WERI-Rb-1 (cell line): ENCODE measurements at regions not wholly inside any gene's neighbourhood (a gene's known extent, or its start where the extent isn't known, plus 50 kb on each side); places are given as distances from the start of the nearest gene placed in this dataset.
"Not testable (repeated sequence)": the region's sequence is repeated elsewhere in the genome, so short reads cannot be mapped to it uniquely, and the experiment has no call there.

Source experiments
- DNase-seq: peaks from one replicate; pipeline ENCODE4 v3.0.0-alpha.2; 2020
- H3K27ac ChIP-seq: fragments of 250-450 bp; sonication (Bioruptor Pico); 2 replicates; pipeline ENCODE4 v1.5.1; 2020; ENCODE audit warnings: mild to moderate bottlenecking, moderate library complexity
- H3K27me3 ChIP-seq: fragments of 250-450 bp; sonication (Bioruptor Pico); 2 replicates; pipeline ENCODE4 v1.5.1; 2021; ENCODE audit warnings: mild to moderate bottlenecking, low read depth, moderate library complexity; ENCODE audit not compliant: insufficient read depth, severe bottlenecking
- H3K36me3 ChIP-seq: fragments of 250-450 bp; sonication (Bioruptor Pico); 2 replicates; pipeline ENCODE4 v1.5.1; 2020; ENCODE audit warnings: mild to moderate bottlenecking, moderate library complexity
- H3K4me3 ChIP-seq: 2 replicates; pipeline ENCODE4 v1.5.1; 2011; ENCODE audit warnings: low read depth, mild to moderate bottlenecking, control low read depth, low read length
- H3K9me3 ChIP-seq: fragments of 250-450 bp; sonication (Bioruptor Pico); 2 replicates; pipeline ENCODE4 v1.5.1; 2021; ENCODE audit warnings: mild to moderate bottlenecking, moderate library complexity; ENCODE audit not compliant: severe bottlenecking
- TF ChIP-seq, protein P1 (sequence below): IDR thresholded peaks from 2 replicates; pipeline ENCODE4 v1.5.1; 2011; ENCODE audit warnings: low read depth, mild to moderate bottlenecking, control low read depth, inconsistent platforms, low read length

DNA sequence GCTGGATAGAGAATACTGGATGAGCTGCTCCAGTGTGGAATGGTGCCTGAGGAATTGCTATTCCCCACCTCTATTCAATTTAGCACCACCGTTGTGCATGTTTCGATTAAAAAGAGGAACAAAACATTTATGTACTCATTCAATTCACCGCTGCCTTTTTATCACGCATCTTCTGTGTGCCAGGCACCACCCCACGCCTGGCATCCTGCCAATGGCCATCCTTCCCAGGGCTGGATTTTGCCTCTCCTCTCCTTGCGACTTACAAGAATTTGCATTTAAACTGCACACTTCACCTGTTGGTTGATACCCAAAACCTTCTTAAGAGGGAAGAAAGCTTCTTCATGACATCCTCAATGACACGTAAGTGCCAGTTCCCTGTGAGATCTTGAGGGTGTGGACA lies 110.2 kb upstream of the DPP6 start:
- Histone ChIP-seq H3K27me3 (peaks cover 87% of the 10 kb centered on the region), H3K4me3 (no peak overlapping the region), H3K27ac (no peak overlapping the region), H3K36me3 (no peaks in the 10 kb centered on the region), H3K9me3 (no peaks in the 10 kb centered on the region)
- TF ChIP-seq, protein P1, sequence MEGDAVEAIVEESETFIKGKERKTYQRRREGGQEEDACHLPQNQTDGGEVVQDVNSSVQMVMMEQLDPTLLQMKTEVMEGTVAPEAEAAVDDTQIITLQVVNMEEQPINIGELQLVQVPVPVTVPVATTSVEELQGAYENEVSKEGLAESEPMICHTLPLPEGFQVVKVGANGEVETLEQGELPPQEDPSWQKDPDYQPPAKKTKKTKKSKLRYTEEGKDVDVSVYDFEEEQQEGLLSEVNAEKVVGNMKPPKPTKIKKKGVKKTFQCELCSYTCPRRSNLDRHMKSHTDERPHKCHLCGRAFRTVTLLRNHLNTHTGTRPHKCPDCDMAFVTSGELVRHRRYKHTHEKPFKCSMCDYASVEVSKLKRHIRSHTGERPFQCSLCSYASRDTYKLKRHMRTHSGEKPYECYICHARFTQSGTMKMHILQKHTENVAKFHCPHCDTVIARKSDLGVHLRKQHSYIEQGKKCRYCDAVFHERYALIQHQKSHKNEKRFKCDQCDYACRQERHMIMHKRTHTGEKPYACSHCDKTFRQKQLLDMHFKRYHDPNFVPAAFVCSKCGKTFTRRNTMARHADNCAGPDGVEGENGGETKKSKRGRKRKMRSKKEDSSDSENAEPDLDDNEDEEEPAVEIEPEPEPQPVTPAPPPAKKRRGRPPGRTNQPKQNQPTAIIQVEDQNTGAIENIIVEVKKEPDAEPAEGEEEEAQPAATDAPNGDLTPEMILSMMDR: no peak
- DNase-seq: no peak

DNA sequence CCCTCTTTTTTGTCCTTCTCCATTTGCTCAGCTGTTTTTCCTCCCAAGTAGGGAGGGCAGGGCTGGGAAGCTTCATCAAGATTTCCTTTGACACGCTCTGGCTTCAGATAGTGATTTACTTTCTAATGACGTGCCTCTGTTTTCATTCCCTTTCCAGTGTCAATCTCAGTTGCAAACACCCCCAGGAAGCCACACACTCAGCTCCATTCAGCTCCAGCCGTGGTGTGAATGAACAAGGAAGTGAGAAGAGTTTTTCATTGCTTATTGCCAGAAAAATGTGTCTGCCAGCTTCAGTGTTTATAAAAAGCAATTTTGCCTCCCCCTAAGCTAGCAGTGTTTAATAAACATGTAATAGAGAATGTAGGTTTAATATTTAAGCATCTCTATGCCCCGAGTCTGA lies 108.7 kb upstream of the DPP6 start:
- Histone ChIP-seq H3K9me3 (no peaks in the 10 kb centered on the region), H3K27me3 (peaks cover 91% of the 10 kb centered on the region), H3K27ac (no peak overlapping the region), H3K4me3 (no peak overlapping the region), H3K36me3 (no peaks in the 10 kb centered on the region)
- no peak for DNase-seq
- TF ChIP-seq, protein P1: no peak

DNA sequence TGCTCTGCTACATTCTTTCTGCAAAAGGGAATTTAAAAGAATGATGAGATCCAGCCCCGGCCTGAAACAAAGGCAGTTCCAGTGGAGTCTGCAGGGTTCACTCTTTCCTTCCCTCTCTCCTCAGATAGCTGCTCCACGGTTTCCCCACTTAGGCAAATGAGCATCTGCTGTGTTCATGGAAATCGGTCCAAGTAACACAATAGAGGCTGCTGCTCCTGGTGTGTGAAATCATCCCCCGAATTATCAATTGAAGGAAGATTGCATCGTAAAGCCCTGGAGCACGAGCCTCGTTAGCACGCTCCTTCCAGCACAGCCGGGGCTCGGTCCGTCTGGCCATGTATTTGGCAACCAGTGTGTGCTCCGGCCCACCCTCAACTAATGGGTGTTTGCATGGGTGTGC lies 108.3 kb upstream of the DPP6 start:
- Histone ChIP-seq H3K4me3 (no peak overlapping the region), H3K27me3 (peaks cover 91% of the 10 kb centered on the region), H3K9me3 (no peaks in the 10 kb centered on the region), H3K36me3 (no peaks in the 10 kb centered on the region), H3K27ac (no peak overlapping the region)
- no peak for DNase-seq
- TF ChIP-seq, protein P1: no peak

DNA sequence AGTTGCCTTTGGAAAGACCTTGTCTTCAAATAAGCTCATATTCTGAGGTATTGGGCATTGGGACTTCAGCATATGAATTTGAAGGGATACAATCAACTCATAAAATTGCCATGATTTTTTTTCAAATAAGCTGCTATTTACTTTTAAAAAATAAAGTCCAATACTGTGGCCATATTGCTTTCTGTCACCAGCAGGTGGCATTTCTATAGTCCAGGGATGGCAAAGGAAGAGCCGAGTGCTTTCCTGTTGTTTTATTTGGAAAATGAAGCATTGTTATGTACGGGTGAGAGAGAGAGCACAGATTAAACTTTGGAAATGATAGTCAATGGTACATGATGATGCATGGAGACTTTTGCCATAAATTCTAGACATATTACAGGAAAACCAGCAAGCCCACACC lies 104.1 kb upstream of the DPP6 start:
- Histone ChIP-seq H3K9me3 (no peaks in the 10 kb centered on the region), H3K27me3 (peaks cover 88% of the 10 kb centered on the region)
- no peak for DNase-seq

DNA sequence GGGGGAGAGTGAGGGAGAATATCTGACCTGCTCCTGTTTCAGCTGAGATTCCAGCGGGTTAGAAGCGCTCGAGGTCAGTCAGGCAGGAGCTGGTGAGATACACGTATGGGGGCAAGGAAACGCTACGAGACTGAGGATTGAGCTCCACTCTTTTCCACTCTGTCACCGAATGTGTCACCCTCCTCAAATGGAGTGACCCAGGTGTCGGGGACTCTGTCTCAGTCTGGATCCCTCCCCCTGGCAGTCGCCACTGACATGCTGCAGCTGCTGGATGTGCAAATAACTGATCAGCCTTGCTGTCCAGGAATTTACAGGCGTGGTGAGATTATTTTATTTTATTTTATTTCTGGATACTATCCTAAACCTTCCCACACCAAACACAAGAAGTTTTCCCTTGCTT lies 100.9 kb upstream of the DPP6 start:
- TF ChIP-seq, protein P1: no peak
- Histone ChIP-seq H3K36me3 (no peaks in the 10 kb centered on the region), H3K4me3 (no peak overlapping the region), H3K9me3 (no peaks in the 10 kb centered on the region), H3K27me3 (peaks cover 90% of the 10 kb centered on the region), H3K27ac (no peak overlapping the region)
- DNase-seq: no peak

More for the DNA sequence above, 104.1 kb upstream of the DPP6 start:
- Histone ChIP-seq H3K27ac (no peak overlapping the region), H3K4me3 (no peak overlapping the region), H3K36me3 (no peaks in the 10 kb centered on the region)
- TF ChIP-seq, protein P1: no peak

DNA sequence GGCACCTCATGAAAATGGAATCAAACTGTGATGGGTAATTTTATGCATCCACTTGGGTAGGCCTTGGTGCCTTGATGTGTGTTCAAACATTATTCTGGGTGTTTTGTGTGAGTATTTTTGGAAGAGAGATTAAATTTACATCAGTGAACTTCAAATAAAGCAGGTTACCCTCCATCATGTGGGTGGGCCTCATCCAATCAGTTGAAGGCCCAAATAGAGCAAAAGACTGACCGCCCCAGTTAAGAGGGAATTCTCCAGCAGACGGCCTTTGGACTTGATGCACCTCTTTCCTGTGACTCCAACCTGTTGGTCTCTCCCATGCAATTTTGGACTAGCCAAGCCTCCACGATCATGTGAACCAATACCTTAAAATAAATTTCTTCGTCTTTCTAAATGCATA lies 97.7 kb upstream of the DPP6 start:
- H3K9me3 ChIP-seq: no peaks in the 10 kb centered on the region
- DNase-seq: no peak
- H3K36me3 ChIP-seq: no peaks in the 10 kb centered on the region
- TF ChIP-seq, protein P1: no peak
- peaks cover 74% of the 10 kb centered on the region for H3K27me3 ChIP-seq
- no peak overlapping the region for H3K27ac ChIP-seq
- H3K4me3 ChIP-seq: no peak overlapping the region

DNA sequence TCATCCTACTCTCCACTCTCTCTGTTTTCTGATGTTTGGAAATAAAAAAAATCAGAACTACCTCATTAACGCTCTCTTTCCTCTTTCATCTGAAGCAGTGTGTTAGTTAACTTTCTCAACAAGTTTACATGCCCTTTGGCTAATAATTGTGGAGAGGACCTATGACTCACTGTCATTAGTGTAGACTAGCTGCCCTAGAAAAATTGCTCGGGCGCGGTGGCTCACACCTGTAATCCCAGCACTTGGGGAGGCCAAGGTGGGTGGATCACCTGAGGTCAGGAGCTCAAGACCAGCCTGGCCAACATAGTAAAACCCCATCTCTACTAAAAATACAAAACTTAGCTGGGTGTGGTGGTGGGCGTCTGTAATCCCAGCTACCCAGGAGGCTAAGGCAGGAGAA lies 94.5 kb upstream of the DPP6 start:
- H3K36me3 ChIP-seq, H3K9me3 ChIP-seq, H3K4me3 ChIP-seq, H3K27ac ChIP-seq, DNase-seq: not testable (repeated sequence)
- peaks cover 48% of the 10 kb centered on the region for H3K27me3 ChIP-seq

DNA sequence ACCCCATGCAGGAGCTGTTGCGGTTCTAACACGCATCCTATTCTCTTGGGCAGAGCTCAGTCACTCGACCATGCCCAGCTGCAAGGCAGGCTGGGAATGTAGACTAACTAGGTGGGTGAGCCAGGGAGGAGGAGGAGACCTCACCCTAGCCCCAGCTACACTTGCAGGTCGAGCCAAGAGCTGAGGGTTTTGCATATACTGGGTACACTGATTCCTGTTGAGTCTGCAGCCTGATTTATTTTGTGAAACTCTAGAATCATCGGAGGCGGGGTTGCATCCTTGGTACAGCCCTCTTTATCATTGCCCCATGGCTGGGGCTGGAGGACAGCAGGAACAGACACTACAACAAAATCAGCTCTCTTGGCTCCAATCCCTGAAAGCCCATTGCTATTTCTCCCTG lies 93.8 kb upstream of the DPP6 start:
- H3K4me3 ChIP-seq: not testable (repeated sequence)

DNA sequence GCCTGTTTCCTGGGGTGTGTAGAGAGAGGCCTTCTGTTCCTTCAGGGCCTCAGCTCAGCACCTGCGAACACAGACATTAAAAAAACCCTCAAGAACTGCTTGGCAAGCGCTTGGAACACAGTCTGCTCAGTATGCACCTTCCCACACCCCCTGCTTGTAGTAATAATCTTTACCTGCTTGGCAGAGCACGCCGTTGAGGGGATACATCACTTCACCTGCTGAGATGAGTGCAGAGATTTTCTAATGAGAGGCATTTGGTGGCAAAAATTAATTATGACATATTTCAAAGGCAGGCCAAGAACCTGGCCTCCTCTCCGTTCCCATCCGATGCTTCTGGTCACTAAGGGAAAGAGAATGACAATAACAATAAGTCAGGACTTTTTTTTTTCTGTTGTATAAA lies 93.4 kb upstream of the DPP6 start:
- H3K9me3 ChIP-seq, H3K36me3 ChIP-seq, DNase-seq, H3K27ac ChIP-seq, H3K4me3 ChIP-seq: not testable (repeated sequence)
- peaks cover 39% of the 10 kb centered on the region for H3K27me3 ChIP-seq

More for the DNA sequence above, 93.8 kb upstream of the DPP6 start:
- not testable (repeated sequence) for DNase-seq, H3K36me3 ChIP-seq, H3K9me3 ChIP-seq, H3K27ac ChIP-seq
- peaks cover 43% of the 10 kb centered on the region for H3K27me3 ChIP-seq
